ENCODE measurements at regions not wholly inside any gene's neighbourhood (a gene's known extent, or its start where the extent isn't known, plus 50 kb on each side); places are given as distances from the start of the nearest gene placed in this dataset.
A peak's percentile ranks its signal among the peaks of the same experiment; 100 is the strongest.
"Not testable (repeated sequence)": the region's sequence is repeated elsewhere in the genome, so short reads cannot be mapped to it uniquely, and the experiment has no call there.

DNA sequence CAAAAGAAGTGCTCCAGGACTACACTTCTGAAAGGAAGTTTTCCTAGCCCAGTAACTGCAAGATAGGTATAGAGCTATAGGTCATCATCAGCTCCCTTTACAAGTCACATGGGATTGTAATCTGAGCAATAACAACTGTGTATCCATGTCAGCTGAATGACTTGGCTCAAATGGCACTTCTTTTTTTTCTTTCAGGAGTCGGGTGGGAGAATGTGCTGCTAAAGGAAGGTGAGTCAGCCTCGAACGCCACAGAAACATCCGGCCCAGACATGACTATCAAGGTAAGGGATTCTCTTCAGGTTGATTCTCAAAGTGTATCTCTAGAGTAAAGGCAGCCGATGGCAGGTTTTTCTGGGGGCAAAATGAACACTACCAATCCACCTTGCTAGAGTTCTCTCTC is 192.2 kb downstream of the C9orf152 start:
- Mint-ChIP-seq H3K27me3 (ENCODE audit: low read depth) (no peaks in the 10 kb centered on the region), H3K4me3 (no peak overlapping the region), H3K36me3 (ENCODE audit: low read depth) (peaks cover 6% of the 10 kb centered on the region), H3K27ac (no peak overlapping the region), H3K4me1 (no peaks in the 10 kb centered on the region), H3K9me3 (no peaks in the 10 kb centered on the region)
- TF ChIP-seq, protein P1, sequence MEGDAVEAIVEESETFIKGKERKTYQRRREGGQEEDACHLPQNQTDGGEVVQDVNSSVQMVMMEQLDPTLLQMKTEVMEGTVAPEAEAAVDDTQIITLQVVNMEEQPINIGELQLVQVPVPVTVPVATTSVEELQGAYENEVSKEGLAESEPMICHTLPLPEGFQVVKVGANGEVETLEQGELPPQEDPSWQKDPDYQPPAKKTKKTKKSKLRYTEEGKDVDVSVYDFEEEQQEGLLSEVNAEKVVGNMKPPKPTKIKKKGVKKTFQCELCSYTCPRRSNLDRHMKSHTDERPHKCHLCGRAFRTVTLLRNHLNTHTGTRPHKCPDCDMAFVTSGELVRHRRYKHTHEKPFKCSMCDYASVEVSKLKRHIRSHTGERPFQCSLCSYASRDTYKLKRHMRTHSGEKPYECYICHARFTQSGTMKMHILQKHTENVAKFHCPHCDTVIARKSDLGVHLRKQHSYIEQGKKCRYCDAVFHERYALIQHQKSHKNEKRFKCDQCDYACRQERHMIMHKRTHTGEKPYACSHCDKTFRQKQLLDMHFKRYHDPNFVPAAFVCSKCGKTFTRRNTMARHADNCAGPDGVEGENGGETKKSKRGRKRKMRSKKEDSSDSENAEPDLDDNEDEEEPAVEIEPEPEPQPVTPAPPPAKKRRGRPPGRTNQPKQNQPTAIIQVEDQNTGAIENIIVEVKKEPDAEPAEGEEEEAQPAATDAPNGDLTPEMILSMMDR (IDR thresholded peaks at IDR 0.05; ENCODE audit: unreplicated experiment in 3 of 3) = no peak

DNA sequence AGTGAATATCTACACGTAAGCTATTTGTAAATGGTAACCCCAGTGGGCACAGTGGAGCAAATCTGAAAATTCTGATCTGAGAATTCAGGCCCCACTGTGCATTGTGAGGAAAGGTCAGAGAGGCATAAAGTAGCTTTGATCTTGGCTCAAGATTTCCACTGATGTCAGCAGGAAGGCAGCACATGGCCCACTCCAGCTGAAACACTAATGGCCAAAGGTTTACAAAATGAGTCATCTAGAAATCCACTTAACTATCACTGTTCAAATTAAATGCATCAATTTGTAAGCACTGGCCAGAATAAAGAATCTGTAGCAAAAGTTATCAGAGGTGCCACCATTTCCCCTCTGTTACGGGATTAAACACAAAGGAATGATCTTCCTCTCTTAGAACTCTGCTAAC is 191.6 kb downstream of the C9orf152 start:
- H3K9me3 Mint-ChIP-seq = no peaks in the 10 kb centered on the region
- H3K36me3 Mint-ChIP-seq (ENCODE audit: low read depth) = peaks cover 6% of the 10 kb centered on the region
- no peak overlapping the region for H3K4me3 Mint-ChIP-seq
- H3K4me1 Mint-ChIP-seq = no peaks in the 10 kb centered on the region
- TF ChIP-seq, protein P1 (IDR thresholded peaks at IDR 0.05; ENCODE audit: unreplicated experiment in 3 of 3) = no peak
- H3K27me3 Mint-ChIP-seq (ENCODE audit: low read depth) = no peaks in the 10 kb centered on the region
- H3K27ac Mint-ChIP-seq = no peak overlapping the region

DNA sequence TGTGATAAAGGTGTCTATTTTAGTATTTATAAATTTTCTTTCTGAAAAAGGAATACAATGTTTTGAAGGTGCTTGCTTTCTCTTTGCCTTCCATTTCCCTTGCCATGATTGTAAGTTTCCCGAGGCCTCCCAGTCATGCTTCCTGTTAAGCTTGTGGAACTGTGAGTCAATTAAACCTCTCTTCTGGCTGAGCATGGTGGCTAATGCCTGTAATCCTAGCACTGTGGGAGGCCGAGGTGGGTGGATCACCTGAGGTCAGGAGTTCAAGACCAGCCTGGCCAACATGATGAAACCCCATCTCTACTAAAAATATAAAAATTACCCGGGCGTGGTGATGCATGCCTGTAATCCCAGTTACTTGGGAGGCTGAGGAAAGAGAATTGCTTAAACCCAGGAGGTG is 187.7 kb downstream of the C9orf152 start:
- not testable (repeated sequence) for H3K27ac Mint-ChIP-seq; H3K4me3 Mint-ChIP-seq; H3K4me1 Mint-ChIP-seq; H3K27me3 Mint-ChIP-seq (ENCODE audit: low read depth); H3K36me3 Mint-ChIP-seq (ENCODE audit: low read depth); H3K9me3 Mint-ChIP-seq

DNA sequence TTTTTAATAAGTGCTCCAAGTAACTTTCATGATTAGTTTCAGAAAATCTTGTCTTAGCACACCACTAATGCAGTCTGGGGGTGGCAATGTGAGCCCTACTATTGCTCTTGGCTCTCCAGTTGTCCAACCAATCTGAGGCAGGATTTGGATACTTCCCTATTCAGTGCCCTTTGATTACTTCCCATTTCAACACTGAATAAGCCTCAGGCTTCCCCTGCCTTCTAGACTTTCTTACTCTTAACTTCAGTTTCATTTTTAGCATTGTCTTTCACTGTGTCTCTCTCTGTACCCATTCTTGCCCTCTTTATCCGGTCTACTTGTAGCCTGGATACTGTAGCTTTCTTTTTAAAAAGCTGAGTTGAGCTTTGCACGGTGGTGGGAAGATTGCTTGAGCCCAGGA is 186.1 kb downstream of the C9orf152 start:
- Mint-ChIP-seq H3K9me3 (peaks cover 4% of the 10 kb centered on the region), H3K27ac (no peak overlapping the region)

DNA sequence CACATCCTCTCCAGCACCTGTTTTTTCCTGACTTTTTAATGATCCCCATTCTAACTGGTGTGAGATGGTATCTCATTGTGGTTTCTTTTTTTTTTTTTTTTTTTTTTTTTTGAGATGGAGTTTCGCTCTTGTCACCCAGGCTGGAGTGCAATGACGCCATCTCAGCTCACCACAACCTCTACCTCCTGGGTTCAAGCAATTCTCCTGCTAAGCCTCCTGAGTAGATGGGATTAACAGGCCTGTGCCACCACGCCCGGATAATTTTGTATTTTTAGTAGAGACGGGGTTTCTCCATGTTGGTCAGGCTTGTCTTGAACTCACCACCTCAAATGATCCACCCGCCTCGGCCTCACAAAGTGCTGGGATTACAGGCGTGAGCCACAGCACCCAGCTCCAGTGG is 184.7 kb downstream of the C9orf152 start:
- H3K27ac Mint-ChIP-seq = not testable (repeated sequence)

More for the DNA sequence above, 186.1 kb downstream of the C9orf152 start:
- TF ChIP-seq, protein P1 (IDR thresholded peaks at IDR 0.05; ENCODE audit: unreplicated experiment in 3 of 3) = no peak
- Mint-ChIP-seq H3K4me3 (no peak overlapping the region), H3K4me1 (no peaks in the 10 kb centered on the region), H3K36me3 (ENCODE audit: low read depth) (peaks cover 3% of the 10 kb centered on the region), H3K27me3 (ENCODE audit: low read depth) (no peaks in the 10 kb centered on the region)

DNA sequence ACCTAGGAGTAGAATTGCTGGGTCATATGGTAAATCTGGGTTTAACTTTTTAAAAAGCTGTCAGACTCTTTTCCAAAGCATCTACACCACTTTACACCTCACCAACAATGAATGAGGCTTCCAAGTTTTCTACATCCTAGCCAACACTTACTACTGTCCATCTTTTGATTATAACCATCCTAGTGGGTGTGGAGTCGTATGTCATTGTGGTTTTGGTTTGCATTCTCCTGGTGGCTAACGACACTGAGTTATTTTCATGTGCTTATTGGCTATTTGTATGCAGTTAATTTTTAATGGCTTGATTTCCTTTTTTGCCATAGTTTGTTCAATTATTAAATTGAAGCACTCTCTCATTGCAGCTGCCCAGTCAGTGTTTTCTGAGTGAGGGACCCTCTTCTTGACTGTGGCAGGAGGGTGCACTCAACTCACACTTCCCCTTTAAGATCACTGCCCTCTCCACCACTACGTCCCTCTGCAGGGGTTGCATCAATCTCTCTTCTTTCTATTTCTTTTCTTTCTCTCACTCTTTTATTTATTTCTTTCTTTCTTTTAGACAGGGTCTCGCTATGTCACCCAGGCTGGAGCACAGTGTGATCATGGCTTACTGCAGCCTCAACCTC is 182.3 kb downstream of the C9orf152 start:
- H3K9me3 Mint-ChIP-seq = peaks cover 4% of the 10 kb centered on the region
- H3K4me1 Mint-ChIP-seq = peaks cover 23% of the 10 kb centered on the region
- H3K27ac Mint-ChIP-seq = no peak overlapping the region
- H3K36me3 Mint-ChIP-seq (ENCODE audit: low read depth) = no peaks in the 10 kb centered on the region
- H3K27me3 Mint-ChIP-seq (ENCODE audit: low read depth) = no peaks in the 10 kb centered on the region
- no peak overlapping the region for H3K4me3 Mint-ChIP-seq
- TF ChIP-seq, protein P1 (IDR thresholded peaks at IDR 0.05; ENCODE audit: unreplicated experiment in 3 of 3) = no peak

More for the DNA sequence above, 184.7 kb downstream of the C9orf152 start:
- not testable (repeated sequence) for H3K4me3 Mint-ChIP-seq; H3K9me3 Mint-ChIP-seq; H3K27me3 Mint-ChIP-seq (ENCODE audit: low read depth); H3K36me3 Mint-ChIP-seq (ENCODE audit: low read depth)
- peaks cover 12% of the 10 kb centered on the region for H3K4me1 Mint-ChIP-seq

DNA sequence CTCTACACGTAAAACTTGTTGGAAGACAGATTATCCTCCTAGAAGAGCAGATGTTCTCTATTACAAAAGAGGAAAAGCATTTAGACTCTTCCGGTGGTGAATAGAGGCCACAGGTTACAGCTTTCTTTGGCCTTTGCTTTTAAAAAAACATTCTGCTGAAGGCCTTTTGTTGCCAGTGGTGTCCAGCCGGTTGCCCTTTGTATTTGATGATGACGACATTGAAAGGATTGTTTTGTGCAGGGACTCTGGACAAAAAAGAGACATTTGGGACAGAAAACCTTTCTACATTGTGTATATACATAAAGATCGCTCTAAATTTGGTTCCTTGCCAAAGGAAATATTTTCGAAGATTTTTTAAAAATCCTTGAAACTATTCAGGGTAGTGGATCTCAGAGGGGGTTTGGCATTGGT is 180.3 kb downstream of the C9orf152 start:
- Mint-ChIP-seq H3K36me3 (ENCODE audit: low read depth) (no peaks in the 10 kb centered on the region), H3K4me1 (peaks cover 23% of the 10 kb centered on the region), H3K27ac (peak overlapping the region; percentile 51 to 73 (median 59)), H3K9me3 (peaks cover 4% of the 10 kb centered on the region), H3K4me3 (peak overlapping the region in 1 of 3 experiments; percentile 2), H3K27me3 (ENCODE audit: low read depth) (no peaks in the 10 kb centered on the region)
- TF ChIP-seq, protein P1 (IDR thresholded peaks at IDR 0.05; ENCODE audit: unreplicated experiment in 3 of 3) = no peak
